PC-3 (cell line): ENCODE measurements at regions not wholly inside any gene's neighbourhood (a gene's known extent, or its start where the extent isn't known, plus 50 kb on each side); places are given as distances from the start of the nearest gene placed in this dataset.
A peak's percentile ranks its signal among the peaks of the same experiment; 100 is the strongest.

ENCODE experiments used
- ATAC-seq: fragments of 200-7000 bp; cut with Tn5 transposase; 2 replicates; pipeline ENCODE4 v1.9.1; 2020; ENCODE audit warnings: mild to moderate bottlenecking, moderate library complexity
- BruUV-seq: library from RNA; stranded (reverse); fragments of 400-500 nt; replicated peaks from 2 replicates; lab custom pipeline; 2021; lab: Mats Ljungman, UMichigan
- CTCF ChIA-PET: fragments of 300-600 bp; sonication (Branson Sonifier 250); formaldehyde crosslinking; loops from one replicate; lab custom pipeline; 2022; ENCODE audit warnings: antibody characterized with exemption; lab: Charles Lee
- POLR2A ChIA-PET: fragments of 300-600 bp; sonication (Branson Sonifier 250); formaldehyde crosslinking; loops from one replicate; lab custom pipeline; 2022; ENCODE audit warnings: antibody characterized with exemption; ENCODE audit not compliant: unreplicated experiment; lab: Charles Lee
- DNase-seq: peaks from one replicate; pipeline ENCODE4 v3.0.0-alpha.2; 2015
- H2AFZ ChIP-seq: fragments of 300-600 bp; sonication (generic); 2 replicates; pipeline ENCODE4 v1.6.0; 2016; ENCODE audit warnings: antibody characterized with exemption, low read length
- H3F3A ChIP-seq: fragments of 300-600 bp; sonication (generic); one replicate; pipeline ENCODE4 v1.6.0; 2017; ENCODE audit warnings: antibody characterized with exemption, low read length, control low read depth, mild to moderate bottlenecking; ENCODE audit not compliant: unreplicated experiment
- H3K27ac ChIP-seq: fragments of 300-600 bp; sonication (generic); 2 replicates; pipeline ENCODE4 v1.5.1; 2016; ENCODE audit warnings: mild to moderate bottlenecking, low read length
- H3K27me3 ChIP-seq: fragments of 300-600 bp; sonication (generic); 2 replicates; pipeline ENCODE4 v1.6.1; 2016; ENCODE audit warnings: low read length, mixed read lengths
- H3K36me3 ChIP-seq: fragments of 300-600 bp; sonication (generic); 2 replicates; pipeline ENCODE4 v1.6.1; 2016; ENCODE audit warnings: low read depth, mixed run types, low read length, mixed read lengths
- H3K4me1 ChIP-seq: fragments of 300-600 bp; sonication (generic); 2 replicates; pipeline ENCODE4 v1.5.1; 2016; ENCODE audit warnings: low read length; ENCODE audit not compliant: insufficient read depth
- H3K4me2 ChIP-seq: fragments of 300-600 bp; sonication (generic); 2 replicates; pipeline ENCODE4 v1.6.0; 2016; ENCODE audit warnings: low read length
- H3K4me3 ChIP-seq: fragments of 300-600 bp; sonication (generic); 2 replicates; pipeline ENCODE4 v1.5.1; 2016; ENCODE audit warnings: mild to moderate bottlenecking, low read length, mixed read lengths
- H3K79me2 ChIP-seq: fragments of 300-600 bp; sonication (generic); 2 replicates; pipeline ENCODE4 v1.6.1; 2017; ENCODE audit warnings: low read length, mixed read lengths
- H3K9ac ChIP-seq: fragments of 300-600 bp; sonication (generic); 2 replicates; pipeline ENCODE4 v1.6.0; 2016; ENCODE audit warnings: mild to moderate bottlenecking, low read length
- H3K9me2 ChIP-seq: fragments of 300-600 bp; sonication (generic); replicated peaks from 2 replicates; pipeline ENCODE4 v1.6.1; 2016; ENCODE audit warnings: mixed run types, low read length, mixed read lengths
- H3K9me3 ChIP-seq: fragments of 300-600 bp; sonication (generic); 2 replicates; pipeline ENCODE4 v1.6.1; 2016; ENCODE audit warnings: low read length, mixed read lengths
- H4K20me1 ChIP-seq: fragments of 300-600 bp; sonication (generic); 2 replicates; pipeline ENCODE4 v1.6.1; 2016; ENCODE audit warnings: low read length, mixed read lengths
- CTCF ChIP-seq: fragments of 300-600 bp; sonication (generic); conservative IDR thresholded peaks from 2 replicates; pipeline ENCODE4 v1.5.1; 2017; ENCODE audit warnings: antibody characterized with exemption, low read depth, mild to moderate bottlenecking, low read length
- EZH2 ChIP-seq: fragments of 300-600 bp; sonication (generic); IDR thresholded peaks from one replicate; pipeline ENCODE4 v1.6.1; 2017; ENCODE audit warnings: antibody characterized with exemption, mild to moderate bottlenecking, low read length; ENCODE audit not compliant: unreplicated experiment
- EZH2phosphoT487 ChIP-seq: fragments of 300-600 bp; sonication (generic); IDR thresholded peaks from 2 replicates; pipeline ENCODE4 v1.6.1; 2018; ENCODE audit warnings: mild to moderate bottlenecking, antibody characterized with exemption, low read length, borderline replicate concordance
- intact Hi-C: fragments of 100-400 bp; cut with micrococcal nuclease; formaldehyde crosslinking; loops from 2 replicates; pipeline ENCODE4 v1.9.0; 2023

- TF ChIP-seq EZH2 (no peak), CTCF (no peak), EZH2phosphoT487 (no peak)
- intact Hi-C loops, result no loop called here
- Histone ChIP-seq H3K79me2 (no peaks in the 10 kb centered on the region), H2AFZ (no peak overlapping the region), H3K4me1 (peaks cover 16% of the 10 kb centered on the region; the same call in 1 of the 2 replicates), H3K36me3 (no peaks in the 10 kb centered on the region), H3K4me2 (no peak overlapping the region), H3F3A (no peaks in the 10 kb centered on the region), H3K27ac (no peak overlapping the region), H3K27me3 (no peaks in the 10 kb centered on the region), H4K20me1 (no peaks in the 10 kb centered on the region), H3K9ac (no peak overlapping the region), H3K9me3 (no peaks in the 10 kb centered on the region), H3K9me2 (peaks cover 3% of the 10 kb centered on the region; the same call in 1 of the 2 replicates), H3K4me3 (no peak overlapping the region)
- ChIA-PET CTCF (no interaction called here), POLR2A (no interaction called here)
- ATAC-seq (no peak), DNase-seq (no peak)
- BruUV-seq, result no TSS peak
Measured at GRCh38 chr3:152976239-152976638, 141.3 kb downstream of the P2RY1 start.

GRCh38 chr3:152977366-152977765 is 142.4 kb downstream of the P2RY1 start:
- H3K9ac ChIP-seq, result no peak overlapping the region
- H4K20me1 ChIP-seq, result no peaks in the 10 kb centered on the region
- no peaks in the 10 kb centered on the region for H3K9me3 ChIP-seq
- no peaks in the 10 kb centered on the region for H3K36me3 ChIP-seq
- no peaks in the 10 kb centered on the region for H3F3A ChIP-seq
- H2AFZ ChIP-seq, result no peak overlapping the region
- no peaks in the 10 kb centered on the region for H3K27me3 ChIP-seq
- POLR2A ChIA-PET, result no interaction called here
- ATAC-seq, result no peak
- H3K4me1 ChIP-seq, result peaks cover 12% of the 10 kb centered on the region; the same call in 1 of the 2 replicates
- TF ChIP-seq CTCF (no peak), EZH2 (no peak), EZH2phosphoT487 (no peak)
- no TSS peak for BruUV-seq
- intact Hi-C loops, result no loop called here
- no peak overlapping the region for H3K4me2 ChIP-seq
- no peak for DNase-seq
- CTCF ChIA-PET, result no interaction called here
- H3K27ac ChIP-seq, result no peak overlapping the region
- H3K9me2 ChIP-seq, result peaks cover 3% of the 10 kb centered on the region; the same call in 1 of the 2 replicates
- H3K79me2 ChIP-seq, result no peaks in the 10 kb centered on the region
- H3K4me3 ChIP-seq, result no peak overlapping the region

GRCh38 chr3:152978152-152978551 is 143.2 kb downstream of the P2RY1 start:
- H3K27me3 ChIP-seq, result no peaks in the 10 kb centered on the region
- peaks cover 3% of the 10 kb centered on the region; the same call in 1 of the 2 replicates for H3K9me2 ChIP-seq
- no peak overlapping the region for H3K4me3 ChIP-seq
- no peak for DNase-seq
- TF ChIP-seq CTCF (peak; percentile 33), EZH2phosphoT487 (no peak)
- H3K9ac ChIP-seq, result no peak overlapping the region
- intact Hi-C loops, result no loop called here
- peak; percentile 43; the same call in 1 of the 2 replicates for ATAC-seq
- H3K79me2 ChIP-seq, result no peaks in the 10 kb centered on the region
- CTCF ChIA-PET, result no interaction called here
- H3K36me3 ChIP-seq, result no peaks in the 10 kb centered on the region
- no peak overlapping the region for H3K27ac ChIP-seq
- BruUV-seq, result no TSS peak
- no peaks in the 10 kb centered on the region for H4K20me1 ChIP-seq
- no peak overlapping the region for H3K4me2 ChIP-seq
- H2AFZ ChIP-seq, result no peak overlapping the region
- no peaks in the 10 kb centered on the region for H3K9me3 ChIP-seq
- H3F3A ChIP-seq, result no peaks in the 10 kb centered on the region
- POLR2A ChIA-PET, result no interaction called here
- peaks cover 12% of the 10 kb centered on the region; the same call in 1 of the 2 replicates for H3K4me1 ChIP-seq
